ENCODE measurements at regions not wholly inside any gene's neighbourhood (a gene's known extent, or its start where the extent isn't known, plus 50 kb on each side); places are given as distances from the start of the nearest gene placed in this dataset.

GRCh38 chr4:186823989-186824388, 100.3 kb upstream of the FAT1 start:
- Histone ChIP-seq H3K9me3 (no peaks in the 10 kb centered on the region), H3K36me3 (no peaks in the 10 kb centered on the region), H3K4me3 (no peak overlapping the region), H3K27me3 (no peaks in the 10 kb centered on the region), H3K27ac (no peak overlapping the region), H3K4me1 (no peaks in the 10 kb centered on the region)
- intact Hi-C loops (cut with DNase I): no loop called here
- DNase-seq (no peak), ATAC-seq (peak in 1 of 4 donors; percentile 44)
- WGBS (ENCODE audit: insufficient coverage, low coverage, low lambda C conversion rate, missing lambda C conversion rate): 45% methylated on average over 3 of the region's 3 CpGs
- TF ChIP-seq POLR2A (IDR thresholded peaks at IDR 0.05): no peak
- TF ChIP-seq, protein P1, sequence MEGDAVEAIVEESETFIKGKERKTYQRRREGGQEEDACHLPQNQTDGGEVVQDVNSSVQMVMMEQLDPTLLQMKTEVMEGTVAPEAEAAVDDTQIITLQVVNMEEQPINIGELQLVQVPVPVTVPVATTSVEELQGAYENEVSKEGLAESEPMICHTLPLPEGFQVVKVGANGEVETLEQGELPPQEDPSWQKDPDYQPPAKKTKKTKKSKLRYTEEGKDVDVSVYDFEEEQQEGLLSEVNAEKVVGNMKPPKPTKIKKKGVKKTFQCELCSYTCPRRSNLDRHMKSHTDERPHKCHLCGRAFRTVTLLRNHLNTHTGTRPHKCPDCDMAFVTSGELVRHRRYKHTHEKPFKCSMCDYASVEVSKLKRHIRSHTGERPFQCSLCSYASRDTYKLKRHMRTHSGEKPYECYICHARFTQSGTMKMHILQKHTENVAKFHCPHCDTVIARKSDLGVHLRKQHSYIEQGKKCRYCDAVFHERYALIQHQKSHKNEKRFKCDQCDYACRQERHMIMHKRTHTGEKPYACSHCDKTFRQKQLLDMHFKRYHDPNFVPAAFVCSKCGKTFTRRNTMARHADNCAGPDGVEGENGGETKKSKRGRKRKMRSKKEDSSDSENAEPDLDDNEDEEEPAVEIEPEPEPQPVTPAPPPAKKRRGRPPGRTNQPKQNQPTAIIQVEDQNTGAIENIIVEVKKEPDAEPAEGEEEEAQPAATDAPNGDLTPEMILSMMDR (IDR thresholded peaks at IDR 0.05): no peak

- DNase-seq (no peak), ATAC-seq (no peak)
- Histone ChIP-seq H3K27me3 (no peaks in the 10 kb centered on the region), H3K36me3 (no peaks in the 10 kb centered on the region), H3K4me3 (no peak overlapping the region), H3K9me3 (no peaks in the 10 kb centered on the region), H3K27ac (no peak overlapping the region), H3K4me1 (no peaks in the 10 kb centered on the region)
- no peak for TF ChIP-seq POLR2A (IDR thresholded peaks at IDR 0.05)
- TF ChIP-seq, protein P1 (IDR thresholded peaks at IDR 0.05): no peak
- WGBS (ENCODE audit: insufficient coverage, low coverage, low lambda C conversion rate, missing lambda C conversion rate): 42% methylated on average over 3 of the region's 3 CpGs
- intact Hi-C loops (cut with DNase I): no loop called here
Measured at GRCh38 chr4:186825069-186825468, 101.4 kb upstream of the FAT1 start.

- no peak for ATAC-seq
- Histone ChIP-seq H3K27ac (no peak overlapping the region), H3K27me3 (no peaks in the 10 kb centered on the region), H3K4me3 (no peak overlapping the region), H3K36me3 (no peaks in the 10 kb centered on the region), H3K4me1 (no peaks in the 10 kb centered on the region), H3K9me3 (no peaks in the 10 kb centered on the region)
- TF ChIP-seq, protein P1 (IDR thresholded peaks at IDR 0.05): no peak
- TF ChIP-seq POLR2A (IDR thresholded peaks at IDR 0.05): no peak
- WGBS (ENCODE audit: insufficient coverage, low coverage, low lambda C conversion rate, missing lambda C conversion rate): 36% methylated on average over 2 of the region's 2 CpGs
- no peak for DNase-seq
- intact Hi-C loops (cut with DNase I): no loop called here
Measured at GRCh38 chr4:186826006-186826405, 102.3 kb upstream of the FAT1 start.

DNA sequence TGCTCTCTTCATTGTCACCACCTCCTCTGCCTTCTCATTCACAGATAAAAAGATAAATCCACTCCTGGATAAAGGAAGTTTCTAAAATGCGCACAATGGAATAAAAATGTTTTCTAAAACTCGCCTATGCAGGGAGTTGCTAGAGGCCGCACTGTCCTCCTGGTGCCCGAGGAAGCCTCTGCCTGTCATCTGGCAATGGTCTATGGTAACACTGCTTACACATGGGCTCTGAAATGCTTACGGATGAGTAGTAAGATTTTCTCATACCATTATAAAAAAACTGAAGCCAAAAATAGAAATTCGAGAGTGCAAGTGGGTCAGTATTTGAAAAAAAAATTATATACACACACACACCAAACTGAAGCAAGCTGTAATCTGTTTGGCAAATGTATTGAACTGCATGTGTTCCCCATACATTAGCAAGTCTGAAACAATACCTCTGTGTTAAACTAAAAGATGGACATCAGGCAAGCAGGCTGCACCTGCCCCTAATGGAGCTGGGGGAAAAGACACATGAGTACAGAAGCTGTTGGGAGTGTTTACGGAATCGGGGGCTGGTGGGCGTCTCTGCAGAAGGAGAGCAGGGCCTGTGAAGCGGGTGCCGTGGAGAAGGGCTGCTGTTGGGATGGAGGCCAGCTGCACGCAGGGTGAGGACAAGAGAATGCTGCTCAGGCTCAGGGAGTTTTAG, 103.3 kb upstream of the FAT1 start:
- WGBS (ENCODE audit: insufficient coverage, low coverage, low lambda C conversion rate, missing lambda C conversion rate): 76% methylated on average over 9 of the region's 12 CpGs
- ATAC-seq (no peak), DNase-seq (no peak)
- H3K4me1 ChIP-seq: no peaks in the 10 kb centered on the region
- TF ChIP-seq, protein P1 (IDR thresholded peaks at IDR 0.05): no peak
- TF ChIP-seq POLR2A (IDR thresholded peaks at IDR 0.05): no peak
- no peak overlapping the region for H3K4me3 ChIP-seq
- no peaks in the 10 kb centered on the region for H3K27me3 ChIP-seq
- no peaks in the 10 kb centered on the region for H3K9me3 ChIP-seq
- H3K27ac ChIP-seq: no peak overlapping the region
- H3K36me3 ChIP-seq: no peaks in the 10 kb centered on the region
- intact Hi-C loops (cut with DNase I): no loop called here

DNA sequence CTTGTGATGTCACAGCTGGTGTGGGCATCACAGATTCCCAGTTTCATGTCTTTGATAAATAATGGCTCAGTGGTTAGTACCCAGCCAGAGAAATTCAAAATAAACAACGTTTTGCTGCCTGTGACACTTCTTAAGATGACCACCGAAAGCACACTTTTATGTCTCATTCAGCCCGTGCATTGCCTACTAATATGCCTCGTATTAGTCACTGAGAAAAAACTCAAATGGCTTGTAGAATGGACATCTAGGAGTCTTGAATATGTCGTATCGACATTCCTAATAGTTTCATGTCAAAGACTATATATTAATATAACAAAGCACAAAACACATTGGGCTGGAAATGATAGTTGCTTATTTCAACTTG, 103.9 kb upstream of the FAT1 start:
- WGBS (ENCODE audit: insufficient coverage, low coverage, low lambda C conversion rate, missing lambda C conversion rate): 57% methylated on average over 6 of the region's 6 CpGs
- no peaks in the 10 kb centered on the region for H3K4me1 ChIP-seq
- intact Hi-C loops (cut with DNase I): no loop called here
- H3K4me3 ChIP-seq: no peak overlapping the region
- no peaks in the 10 kb centered on the region for H3K9me3 ChIP-seq
- TF ChIP-seq, protein P1 (IDR thresholded peaks at IDR 0.05): no peak
- TF ChIP-seq POLR2A (IDR thresholded peaks at IDR 0.05): no peak
- no peaks in the 10 kb centered on the region for H3K36me3 ChIP-seq
- ATAC-seq: no peak
- no peak for DNase-seq
- no peak overlapping the region for H3K27ac ChIP-seq
- no peaks in the 10 kb centered on the region for H3K27me3 ChIP-seq
